NCI-H748 treated with DMSO at 0.1 percent for 48 hours (cell line): ENCODE measurements at regions not wholly inside any gene's neighbourhood (a gene's known extent, or its start where the extent isn't known, plus 50 kb on each side); places are given as distances from the start of the nearest gene placed in this dataset.
A peak's percentile ranks its signal among the peaks of the same experiment; 100 is the strongest.
"Not testable (repeated sequence)": the region's sequence is repeated elsewhere in the genome, so short reads cannot be mapped to it uniquely, and the experiment has no call there.

Experiments
- DNase-seq: peaks from one replicate; lab custom pipeline; 2025; lab: John Stamatoyannopoulos, UW

DNA sequence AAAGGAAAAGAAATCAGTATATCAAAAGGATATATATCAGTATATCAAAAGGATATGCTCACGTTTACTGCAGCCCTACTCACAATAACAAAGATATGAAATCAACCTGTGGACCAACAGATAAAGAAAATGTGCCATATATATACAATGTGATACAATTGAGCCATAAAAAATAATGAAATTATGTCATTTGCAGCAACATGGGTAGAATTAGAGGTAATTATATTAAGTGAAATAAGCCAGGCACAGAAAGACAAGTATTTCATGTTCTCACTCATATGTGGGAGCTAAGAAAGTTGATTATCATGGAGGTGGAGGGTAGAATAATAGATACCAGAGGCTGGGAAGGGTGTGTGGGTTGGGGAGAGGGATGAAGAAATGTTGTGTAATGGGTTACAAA lies 102.9 kb upstream of the MARCKS start:
- no peak for DNase-seq

- no peak for DNase-seq
These were observed 101.5 kb upstream of the MARCKS start for GRCh38 chr6:113755449-113756289.

GRCh38 chr6:113756290-113756665 lies 100.9 kb upstream of the MARCKS start:
- no peak for DNase-seq

DNA sequence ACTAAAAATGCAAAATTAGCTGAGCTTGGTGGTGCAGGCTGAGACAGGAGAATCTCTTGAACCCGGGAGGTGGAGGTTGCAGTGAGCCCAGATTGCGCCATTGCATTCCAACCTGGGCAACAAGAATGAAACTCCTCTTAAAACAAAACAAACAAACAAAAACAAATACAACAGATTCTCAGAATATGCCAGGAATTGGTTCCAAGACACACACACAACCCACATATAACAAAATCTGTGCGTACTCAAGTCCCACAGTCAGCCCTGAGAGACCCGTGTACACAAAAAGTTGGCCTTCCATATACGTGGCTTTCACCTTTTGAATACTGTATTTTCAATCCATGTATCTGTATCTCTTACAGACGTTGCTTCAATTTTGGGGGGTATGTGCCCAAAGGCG lies 98.9 kb upstream of the MARCKS start:
- DNase-seq = no peak

GRCh38 chr6:113758826-113759574 lies 98.1 kb upstream of the MARCKS start:
- DNase-seq = no peak

GRCh38 chr6:113762641-113763040 lies 94.5 kb upstream of the MARCKS start:
- no peak for DNase-seq

- DNase-seq = no peak
These were observed 93.8 kb upstream of the MARCKS start for GRCh38 chr6:113763311-113763766.

DNA sequence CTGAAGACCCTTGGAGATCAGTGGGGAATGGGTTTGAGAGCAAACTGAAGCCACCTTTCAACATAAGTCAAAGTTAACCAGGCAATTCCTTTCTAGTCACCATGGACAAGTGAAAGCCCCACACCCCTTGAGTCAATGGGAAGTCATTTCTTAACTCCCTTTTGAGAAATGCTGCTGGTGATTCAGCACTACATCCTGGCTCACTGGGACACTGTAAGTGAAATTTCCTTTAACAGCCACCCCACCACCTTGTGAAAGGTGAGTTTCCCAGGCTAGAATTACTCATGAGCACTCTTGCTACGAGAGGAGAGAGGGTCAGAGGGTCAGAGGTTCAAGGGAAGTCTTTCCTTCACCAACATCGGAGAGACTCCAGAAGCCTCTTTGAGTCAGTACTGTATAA lies 93.3 kb upstream of the MARCKS start:
- DNase-seq = no peak

- no peak for DNase-seq
These were observed 91.2 kb upstream of the MARCKS start for GRCh38 chr6:113765909-113766308.

GRCh38 chr6:113767985-113768384 lies 89.2 kb upstream of the MARCKS start:
- no peak for DNase-seq

GRCh38 chr6:113772961-113773360 lies 84.2 kb upstream of the MARCKS start:
- no peak for DNase-seq

- no peak for DNase-seq
These were observed 82.9 kb upstream of the MARCKS start for GRCh38 chr6:113774127-113774825.

DNA sequence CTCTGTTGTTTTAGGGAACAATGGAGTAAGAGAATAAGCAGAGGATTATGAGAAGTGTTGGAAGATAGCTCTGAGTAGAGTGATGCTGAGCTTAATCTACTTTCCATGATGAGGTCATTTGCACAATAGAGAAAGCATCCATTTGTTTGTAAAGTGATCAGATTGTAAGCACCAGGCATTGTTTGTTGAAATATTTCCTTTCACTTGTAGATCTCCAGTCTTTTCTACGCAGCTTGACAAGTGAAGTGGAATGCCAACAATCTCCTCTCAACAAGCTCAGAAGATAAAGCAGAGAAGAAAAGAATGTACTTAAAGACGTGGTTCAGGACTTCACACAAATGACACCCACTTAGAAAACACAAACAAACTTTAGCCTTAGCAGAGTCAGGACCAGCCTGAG lies 80.1 kb upstream of the MARCKS start:
- DNase-seq = peak; percentile 2

DNA sequence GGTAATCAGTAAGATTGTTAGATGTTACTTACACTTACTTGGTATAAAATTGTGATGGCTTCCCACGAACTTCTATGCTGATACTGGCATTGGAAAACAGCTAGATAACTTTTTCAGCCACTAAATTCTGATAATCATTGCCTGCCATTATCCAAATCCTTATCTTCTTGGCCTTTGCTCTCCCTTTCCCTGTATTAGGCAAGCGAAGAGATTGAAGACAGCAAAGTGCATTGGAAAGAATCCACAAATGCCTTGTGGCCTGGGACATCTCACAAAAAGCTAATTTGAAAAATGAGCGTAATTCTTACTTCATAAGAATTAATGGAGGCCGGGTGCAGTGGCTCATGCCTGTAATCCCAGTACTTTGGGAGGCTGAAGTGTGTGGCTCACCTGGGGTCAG lies 79.5 kb upstream of the MARCKS start:
- DNase-seq = no peak

DNA sequence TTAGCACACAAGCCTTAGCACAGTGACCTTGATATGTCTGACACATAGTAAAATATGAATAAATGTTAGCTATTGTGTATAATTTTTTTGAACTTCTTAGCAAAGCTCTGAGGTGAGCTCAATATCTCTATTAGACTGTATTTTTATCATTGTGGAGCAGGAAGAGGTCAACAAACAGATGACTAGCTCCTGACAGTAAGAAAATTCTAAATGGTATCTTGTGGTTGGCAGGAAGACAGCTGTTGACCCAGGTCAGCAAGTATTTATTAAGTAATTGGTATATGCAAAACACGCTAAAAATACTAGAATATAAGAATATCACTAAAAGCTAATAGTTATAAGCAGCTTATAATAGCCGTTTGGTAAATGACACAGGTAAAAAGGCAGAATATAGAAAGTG lies 77.5 kb upstream of the MARCKS start:
- no peak for DNase-seq

- no peak for DNase-seq
These were observed 74.5 kb upstream of the MARCKS start for GRCh38 chr6:113782636-113783035.

- DNase-seq = no peak
These were observed 71.0 kb upstream of the MARCKS start for GRCh38 chr6:113786168-113786567.

GRCh38 chr6:113788586-113788985 lies 68.6 kb upstream of the MARCKS start:
- DNase-seq = no peak

GRCh38 chr6:113791225-113791624 lies 65.9 kb upstream of the MARCKS start:
- not testable (repeated sequence) for DNase-seq

GRCh38 chr6:113795371-113795770 lies 61.8 kb upstream of the MARCKS start:
- not testable (repeated sequence) for DNase-seq

DNA sequence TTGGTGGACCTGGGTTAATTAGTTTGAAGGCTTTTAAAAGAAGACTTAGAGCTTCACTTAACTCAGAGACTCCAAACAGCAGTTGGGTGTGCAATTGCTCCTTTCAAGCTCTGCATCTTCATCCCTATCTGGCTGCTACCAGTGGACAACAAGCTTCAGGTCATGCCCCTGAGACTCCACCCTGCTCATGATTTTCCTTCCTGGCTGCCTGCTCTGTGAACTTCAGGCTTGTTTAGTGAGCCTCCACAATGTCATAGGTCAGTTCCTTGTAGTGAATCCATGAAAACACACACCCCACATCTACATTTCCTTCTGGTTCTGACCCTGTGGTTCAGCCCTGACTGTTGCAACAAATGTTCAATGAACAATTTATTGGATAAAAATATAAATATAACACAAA lies 61.1 kb upstream of the MARCKS start:
- DNase-seq = no peak

- no peak for DNase-seq
These were observed 54.4 kb upstream of the MARCKS start for GRCh38 chr6:113802779-113803178.
